ENCODE measurements at regions not wholly inside any gene's neighbourhood (a gene's known extent, or its start where the extent isn't known, plus 50 kb on each side); places are given as distances from the start of the nearest gene placed in this dataset.

DNA sequence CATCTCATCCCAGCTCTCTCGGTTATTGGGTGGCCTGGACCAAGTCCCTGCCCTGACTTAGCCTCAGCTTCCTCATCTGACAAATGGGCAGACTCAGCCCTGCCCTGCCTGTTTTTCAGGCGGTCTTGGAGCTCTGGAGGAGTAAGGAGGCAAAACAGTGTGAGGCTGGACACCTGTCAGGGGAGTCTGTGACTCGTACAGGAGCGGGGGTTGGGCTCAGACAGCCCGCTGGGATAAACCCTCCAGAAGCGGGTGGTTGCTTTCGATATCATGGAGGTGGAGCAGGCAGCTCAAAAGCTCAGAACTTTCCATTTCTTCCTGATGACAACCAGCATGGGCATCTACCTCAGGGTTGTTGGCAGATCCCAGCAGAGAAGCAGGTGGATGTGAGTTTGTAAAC lies 72.9 kb upstream of the GGTA1 start:
- H3K9ac ChIP-seq (ENCODE audit: control insufficient read depth, insufficient read depth, low read length): no peak overlapping the region
- ChIA-PET POLR2A (no interaction called here), RAD21 (ENCODE audit: unreplicated experiment) (no interaction called here), SMC1A (ENCODE audit: uncharacterized antibody, unreplicated experiment) (no interaction called here), CTCF (no interaction called here)
- intact Hi-C loops (cut with micrococcal nuclease; ENCODE audit: unreplicated experiment): no loop called here
- FAIRE-seq (no peak), ATAC-seq (no peak), DNase-seq (ENCODE audit: low read depth, low spot score) (no peak)
- H3K4me1 ChIP-seq (ENCODE audit: control insufficient read depth, insufficient read depth, low read length): no peaks in the 10 kb centered on the region
- no peaks in the 10 kb centered on the region for H4K20me1 ChIP-seq (ENCODE audit: control insufficient read depth, insufficient read depth)
- H3K9me3 ChIP-seq (replicated peaks; ENCODE audit: control insufficient read depth, insufficient read depth, low read length): no peaks in the 10 kb centered on the region
- H3K36me3 ChIP-seq (ENCODE audit: control insufficient read depth in 2 of 2, insufficient read depth in 2 of 2, low read length in 1 of 2): no peaks in the 10 kb centered on the region
- H2AFZ ChIP-seq (ENCODE audit: control insufficient read depth, low read depth, low read length): no peak overlapping the region
- no peak overlapping the region for H3K4me3 ChIP-seq
- H3K27ac ChIP-seq (ENCODE audit: control insufficient read depth, insufficient read depth): no peak overlapping the region
- no TSS peak for BruUV-seq (replicated peaks)
- H3K79me2 ChIP-seq (ENCODE audit: control insufficient read depth, insufficient read depth, low read length): no peaks in the 10 kb centered on the region
- peaks cover 3 to 4% of the 10 kb centered on the region in 2 experiments for H3K27me3 ChIP-seq (replicated peaks in 1 of 2; ENCODE audit: control insufficient read depth in 2 of 2, insufficient read depth in 2 of 2, low read length in 1 of 2)
- H3K4me2 ChIP-seq (ENCODE audit: control insufficient read depth, insufficient read depth): no peak overlapping the region
- in situ Hi-C loops (cut with MboI): no loop called here
- WGBS (ENCODE audit: insufficient coverage, insufficient replicate concordance, low lambda C conversion rate, missing lambda C conversion rate): 28% methylated on average over 6 of the region's 7 CpGs
- TF ChIP-seq YBX1 (IDR thresholded peaks at IDR 0.05): no peak
- TF ChIP-seq, protein P1, sequence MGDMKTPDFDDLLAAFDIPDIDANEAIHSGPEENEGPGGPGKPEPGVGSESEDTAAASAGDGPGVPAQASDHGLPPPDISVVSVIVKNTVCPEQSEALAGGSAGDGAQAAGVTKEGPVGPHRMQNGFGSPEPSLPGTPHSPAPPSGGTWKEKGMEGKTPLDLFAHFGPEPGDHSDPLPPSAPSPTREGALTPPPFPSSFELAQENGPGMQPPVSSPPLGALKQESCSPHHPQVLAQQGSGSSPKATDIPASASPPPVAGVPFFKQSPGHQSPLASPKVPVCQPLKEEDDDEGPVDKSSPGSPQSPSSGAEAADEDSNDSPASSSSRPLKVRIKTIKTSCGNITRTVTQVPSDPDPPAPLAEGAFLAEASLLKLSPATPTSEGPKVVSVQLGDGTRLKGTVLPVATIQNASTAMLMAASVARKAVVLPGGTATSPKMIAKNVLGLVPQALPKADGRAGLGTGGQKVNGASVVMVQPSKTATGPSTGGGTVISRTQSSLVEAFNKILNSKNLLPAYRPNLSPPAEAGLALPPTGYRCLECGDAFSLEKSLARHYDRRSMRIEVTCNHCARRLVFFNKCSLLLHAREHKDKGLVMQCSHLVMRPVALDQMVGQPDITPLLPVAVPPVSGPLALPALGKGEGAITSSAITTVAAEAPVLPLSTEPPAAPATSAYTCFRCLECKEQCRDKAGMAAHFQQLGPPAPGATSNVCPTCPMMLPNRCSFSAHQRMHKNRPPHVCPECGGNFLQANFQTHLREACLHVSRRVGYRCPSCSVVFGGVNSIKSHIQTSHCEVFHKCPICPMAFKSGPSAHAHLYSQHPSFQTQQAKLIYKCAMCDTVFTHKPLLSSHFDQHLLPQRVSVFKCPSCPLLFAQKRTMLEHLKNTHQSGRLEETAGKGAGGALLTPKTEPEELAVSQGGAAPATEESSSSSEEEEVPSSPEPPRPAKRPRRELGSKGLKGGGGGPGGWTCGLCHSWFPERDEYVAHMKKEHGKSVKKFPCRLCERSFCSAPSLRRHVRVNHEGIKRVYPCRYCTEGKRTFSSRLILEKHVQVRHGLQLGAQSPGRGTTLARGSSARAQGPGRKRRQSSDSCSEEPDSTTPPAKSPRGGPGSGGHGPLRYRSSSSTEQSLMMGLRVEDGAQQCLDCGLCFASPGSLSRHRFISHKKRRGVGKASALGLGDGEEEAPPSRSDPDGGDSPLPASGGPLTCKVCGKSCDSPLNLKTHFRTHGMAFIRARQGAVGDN (IDR thresholded peaks at IDR 0.05): no peak
- TF ChIP-seq NFYB (IDR thresholded peaks at IDR 0.05; ENCODE audit: insufficient read depth, low read depth, low read length): no peak
- TF ChIP-seq ZNF384 (IDR thresholded peaks at IDR 0.05; ENCODE audit: borderline replicate concordance, low read depth, low read length): no peak
- TF ChIP-seq PAX8 (IDR thresholded peaks at IDR 0.05): no peak
- TF ChIP-seq, protein P2, sequence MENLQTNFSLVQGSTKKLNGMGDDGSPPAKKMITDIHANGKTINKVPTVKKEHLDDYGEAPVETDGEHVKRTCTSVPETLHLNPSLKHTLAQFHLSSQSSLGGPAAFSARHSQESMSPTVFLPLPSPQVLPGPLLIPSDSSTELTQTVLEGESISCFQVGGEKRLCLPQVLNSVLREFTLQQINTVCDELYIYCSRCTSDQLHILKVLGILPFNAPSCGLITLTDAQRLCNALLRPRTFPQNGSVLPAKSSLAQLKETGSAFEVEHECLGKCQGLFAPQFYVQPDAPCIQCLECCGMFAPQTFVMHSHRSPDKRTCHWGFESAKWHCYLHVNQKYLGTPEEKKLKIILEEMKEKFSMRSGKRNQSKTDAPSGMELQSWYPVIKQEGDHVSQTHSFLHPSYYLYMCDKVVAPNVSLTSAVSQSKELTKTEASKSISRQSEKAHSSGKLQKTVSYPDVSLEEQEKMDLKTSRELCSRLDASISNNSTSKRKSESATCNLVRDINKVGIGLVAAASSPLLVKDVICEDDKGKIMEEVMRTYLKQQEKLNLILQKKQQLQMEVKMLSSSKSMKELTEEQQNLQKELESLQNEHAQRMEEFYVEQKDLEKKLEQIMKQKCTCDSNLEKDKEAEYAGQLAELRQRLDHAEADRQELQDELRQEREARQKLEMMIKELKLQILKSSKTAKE (IDR thresholded peaks at IDR 0.05; ENCODE audit: low read depth, poor library complexity, severe bottlenecking): no peak
- no peak for TF ChIP-seq NFYA (IDR thresholded peaks at IDR 0.05; ENCODE audit: borderline replicate concordance, low read depth, low read length)
- no peak for TF ChIP-seq POLR2A (IDR thresholded peaks at IDR 0.05; ENCODE audit: low read depth, low read length)
- no peak for TF ChIP-seq RUNX3 (IDR thresholded peaks at IDR 0.05; ENCODE audit: low read length)
- TF ChIP-seq FOS (IDR thresholded peaks at IDR 0.05; ENCODE audit: borderline replicate concordance, extremely low read depth, insufficient read length): no peak
- no peak for TF ChIP-seq GABPA (IDR thresholded peaks at IDR 0.05; ENCODE audit: low read depth)
- TF ChIP-seq IKZF2 (IDR thresholded peaks at IDR 0.05): no peak
- no peak for TF ChIP-seq TAF1 (IDR thresholded peaks at IDR 0.05; ENCODE audit: borderline replicate concordance, low read depth, low read length)
- TF ChIP-seq PBX3 (IDR thresholded peaks at IDR 0.05; ENCODE audit: insufficient replicate concordance, low read depth, low read length): no peak
- no peak for TF ChIP-seq BCL3 (IDR thresholded peaks at IDR 0.05; ENCODE audit: borderline replicate concordance, insufficient read depth, low read depth, low read length, poor library complexity, severe bottlenecking)
- no peak for TF ChIP-seq IKZF1 (conservative IDR thresholded peaks at IDR 0.05)
- TF ChIP-seq YY1 (IDR thresholded peaks at IDR 0.05; ENCODE audit: low read depth, low read length): no peak
